B cell (primary cell): ENCODE measurements at regions not wholly inside any gene's neighbourhood (a gene's known extent, or its start where the extent isn't known, plus 50 kb on each side); places are given as distances from the start of the nearest gene placed in this dataset.
"Not testable (repeated sequence)": the region's sequence is repeated elsewhere in the genome, so short reads cannot be mapped to it uniquely, and the experiment has no call there.

Experiments
- ATAC-seq: fragments of 200-7000 bp; cut with Tn5 transposase; one replicate; pipeline ENCODE4 v1.10.0; 2021; ENCODE audit warnings: low read depth, mild to moderate bottlenecking, moderate number of reproducible peaks, moderate library complexity
- CTCF ChIA-PET: fragments of 350-600 bp; sonication (Branson Sonifier 250); formaldehyde crosslinking; loops from one replicate; lab custom pipeline; 2021; ENCODE audit warnings: antibody characterized with exemption, inconsistent platforms; lab: Charles Lee
- POLR2A ChIA-PET: fragments of 350-600 bp; sonication (Branson Sonifier 250); formaldehyde crosslinking; loops from one replicate; lab custom pipeline; 2021; ENCODE audit warnings: antibody characterized with exemption; lab: Charles Lee
- DNase-seq: peaks from one replicate; pipeline ENCODE4 v3.0.0; 2013
- H2AFZ ChIP-seq: 2 replicates; pipeline ENCODE4 v1.6.1; 2012; ENCODE audit warnings: mild to moderate bottlenecking, low read depth, low read length; ENCODE audit not compliant: insufficient read depth, poor library complexity, severe bottlenecking
- H3K27ac ChIP-seq, 2 donors: 1 replicate in 1 of 2; 2 replicates in 1 of 2; pipeline ENCODE4 v1.5.1; 2012 to 2013; ENCODE audit warnings: low read length in 2 of 2, mild to moderate bottlenecking in 2 of 2, moderate library complexity in 1 of 2
- H3K27me3 ChIP-seq, 4 experiments: fragments of 200-600 bp in 1 of 4; sonication (generic) in 1 of 4; replicated peaks in 1 of 4; 1 replicate in 2 of 4; 2 replicates in 2 of 4; pipeline versions ENCODE4 v1.6.1 to v1.7.0; 2013 to 2016; ENCODE audit warnings: low read length in 3 of 4, mild to moderate bottlenecking in 2 of 4, mixed read lengths in 1 of 4, moderate library complexity in 1 of 4; ENCODE audit not compliant: insufficient read depth in 4 of 4, control insufficient read depth in 3 of 4; ENCODE audit errors: control extremely low read depth in 1 of 4
- H3K36me3 ChIP-seq, 2 experiments: replicated peaks in 1 of 2; 1 replicate in 1 of 2; 2 replicates in 1 of 2; pipeline versions ENCODE4 v1.6.1 to v1.7.1; 2013; ENCODE audit warnings: low read length in 1 of 2; ENCODE audit not compliant: insufficient read depth in 2 of 2, control insufficient read depth in 1 of 2; ENCODE audit errors: control extremely low read depth in 1 of 2, extremely low read depth in 1 of 2
- H3K4me1 ChIP-seq, 2 donors: fragments of 200-600 bp in 1 of 2; sonication (generic) in 1 of 2; 1 replicate in 1 of 2; 2 replicates in 1 of 2; pipeline versions ENCODE4 v1.5.1 to v1.6.1; 2013 to 2017; ENCODE audit warnings: low read length in 2 of 2; ENCODE audit not compliant: control insufficient read depth in 2 of 2, insufficient read depth in 2 of 2
- H3K4me2 ChIP-seq: replicated peaks from 2 replicates; pipeline ENCODE3; 2012; ENCODE audit warnings: mild to moderate bottlenecking, low read depth, low read length; ENCODE audit not compliant: poor library complexity, severe bottlenecking
- H3K4me3 ChIP-seq, 5 experiments: fragments of 200-600 bp in 1 of 5; sonication (generic) in 1 of 5; 1 replicate in 3 of 5; 2 replicates in 2 of 5; pipeline versions ENCODE4 v1.5.1 to v1.7.0; 2011 to 2016; ENCODE audit warnings: low read length in 4 of 5, mild to moderate bottlenecking in 4 of 5, low read depth in 2 of 5, control low read depth in 1 of 5, moderate library complexity in 1 of 5; ENCODE audit not compliant: insufficient read depth in 1 of 5; ENCODE audit errors: control extremely low read depth in 1 of 5, extremely low read depth in 1 of 5
- H3K79me2 ChIP-seq: fragments of 200-600 bp; sonication (generic); one replicate; pipeline ENCODE4 v1.6.0; 2016; ENCODE audit warnings: low read length; ENCODE audit not compliant: control insufficient read depth, insufficient read depth
- H3K9ac ChIP-seq: fragments of 200-600 bp; sonication (generic); 2 replicates; pipeline ENCODE4 v1.6.1; 2017; ENCODE audit warnings: mild to moderate bottlenecking, low read length, moderate library complexity
- H3K9me3 ChIP-seq, 3 donors: one replicate each; pipeline versions ENCODE4 v1.6.1 to v1.7.1; 2013; ENCODE audit warnings: low read length in 2 of 3; ENCODE audit not compliant: control insufficient read depth in 2 of 3, insufficient read depth in 1 of 3; ENCODE audit errors: control extremely low read depth in 1 of 3
- H4K20me1 ChIP-seq: 2 replicates; pipeline ENCODE4 v1.6.0; 2012; ENCODE audit warnings: mild to moderate bottlenecking, low read length; ENCODE audit not compliant: insufficient read depth, control insufficient read depth, poor library complexity, severe bottlenecking
- H3K27ac Mint-ChIP-seq: one replicate; pipeline ENCODE4 v1.8.0; 2021; ENCODE audit warnings: mixed read lengths
- H3K27me3 Mint-ChIP-seq: one replicate; pipeline ENCODE4 v1.8.0; 2021; ENCODE audit warnings: mixed read lengths
- H3K4me1 Mint-ChIP-seq: one replicate; pipeline ENCODE4 v1.8.0; 2021; ENCODE audit warnings: mixed read lengths
- H3K4me3 Mint-ChIP-seq: one replicate; pipeline ENCODE4 v1.8.0; 2021; ENCODE audit warnings: mixed read lengths
- H3K9me3 Mint-ChIP-seq: one replicate; pipeline ENCODE4 v1.8.0; 2022; ENCODE audit warnings: mixed read lengths; ENCODE audit not compliant: insufficient read depth
- EZH2 ChIP-seq: IDR thresholded peaks from 2 replicates; pipeline ENCODE4 v1.6.1; 2012; ENCODE audit warnings: borderline replicate concordance, low read depth, mild to moderate bottlenecking, moderate library complexity, low read length; ENCODE audit not compliant: insufficient read depth, poor library complexity, severe bottlenecking
- WGBS: methylation state at CpG from one replicate; pipeline ENCODE4 v1.1.5; 2013; ENCODE audit warnings: missing lambda C conversion rate; ENCODE audit not compliant: insufficient coverage; 5-methylcytosine and 5-hydroxymethylcytosine counted together
- intact Hi-C: fragments of 100-400 bp; cut with micrococcal nuclease; formaldehyde crosslinking; loops from one replicate; pipeline ENCODE4 v1.10.0; 2022
- TF ChIP-seq, protein P1 (sequence below): fragments of 200-600 bp; IDR thresholded peaks from one replicate; pipeline ENCODE4 v1.8.0; 2022; ENCODE audit warnings: antibody characterized with exemption, mild to moderate bottlenecking

GRCh38 chr4:69344786-69345185 lies 64.5 kb downstream of the UGT2B28 start:
- H3K27me3 ChIP-seq, ATAC-seq, H3K36me3 ChIP-seq, H3K4me2 ChIP-seq, H3K27ac ChIP-seq, H3K4me1 ChIP-seq, H3K4me1 Mint-ChIP-seq, intact Hi-C loops, H3K9me3 ChIP-seq, H3K27ac Mint-ChIP-seq, H3K27me3 Mint-ChIP-seq, H3K4me3 Mint-ChIP-seq, DNase-seq, H2AFZ ChIP-seq, H3K9ac ChIP-seq, H3K4me3 ChIP-seq, H3K9me3 Mint-ChIP-seq, H3K79me2 ChIP-seq, H4K20me1 ChIP-seq, POLR2A ChIA-PET: not testable (repeated sequence)
- CTCF ChIA-PET = interaction anchor here (0.6 kb wide), 1 partner anchor 57 kb away, joined by 4 read pairs; no protein-coding TSS in a partner anchor
- no CpG with 5 or more reads among the region's 3 CpGs for WGBS

DNA sequence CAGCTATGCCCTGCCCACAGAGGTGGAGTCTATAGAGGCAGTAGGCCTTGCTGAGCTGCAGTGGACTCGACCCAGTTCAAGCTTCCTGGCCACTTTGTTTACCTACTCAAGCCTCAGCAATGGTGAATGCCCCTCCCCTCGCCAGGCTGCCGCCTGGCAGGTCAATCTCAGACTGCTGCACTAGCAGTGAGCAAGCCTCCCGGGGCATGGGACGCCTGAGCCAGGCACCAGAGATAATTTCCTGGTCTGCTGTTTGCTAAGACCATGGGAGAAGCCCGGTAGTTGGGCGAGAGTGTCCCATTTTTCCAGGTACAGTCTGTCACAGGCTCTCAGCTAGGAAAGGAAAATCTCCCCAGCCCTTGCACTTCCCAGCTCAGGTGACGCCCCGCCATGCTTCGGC lies 68.5 kb downstream of the UGT2B28 start:
- H3K36me3 ChIP-seq, CTCF ChIA-PET, POLR2A ChIA-PET, H3K79me2 ChIP-seq, H3K4me1 Mint-ChIP-seq, H3K4me3 Mint-ChIP-seq, H3K9me3 Mint-ChIP-seq, H3K27me3 ChIP-seq, H3K4me2 ChIP-seq, H3K9me3 ChIP-seq, H3K4me1 ChIP-seq, H3K9ac ChIP-seq, ATAC-seq, H3K27ac ChIP-seq, intact Hi-C loops, H3K4me3 ChIP-seq, H2AFZ ChIP-seq, H3K27ac Mint-ChIP-seq, DNase-seq, H3K27me3 Mint-ChIP-seq, H4K20me1 ChIP-seq: not testable (repeated sequence)
- whole genome bisulfite sequencing = 70% methylated on average over 8 of the region's 10 CpGs

DNA sequence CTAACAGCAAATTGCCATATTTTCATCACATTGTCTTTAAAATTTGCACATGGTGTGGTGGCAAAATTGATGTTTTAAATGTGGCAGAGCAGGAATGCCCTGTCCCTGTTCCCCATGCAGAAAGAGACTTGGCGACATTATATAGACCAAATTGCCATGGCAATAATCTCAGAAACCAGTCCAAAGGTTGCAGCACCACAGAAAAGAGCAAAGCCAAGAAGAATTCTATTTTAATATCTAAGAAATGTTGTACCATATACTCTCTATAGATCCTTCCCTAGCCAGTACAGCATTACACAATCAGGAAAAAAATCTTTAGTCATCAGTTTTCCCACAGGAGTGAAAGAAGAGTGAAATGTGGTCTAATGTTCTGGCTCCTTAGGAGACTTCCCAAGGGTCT lies 80.0 kb downstream of the UGT2B28 start:
- Mint-ChIP-seq H3K27ac (no peak overlapping the region), H3K4me3 (no peak overlapping the region), H3K27me3 (no peaks in the 10 kb centered on the region), H3K9me3 (no peaks in the 10 kb centered on the region), H3K4me1 (no peaks in the 10 kb centered on the region)
- CTCF ChIA-PET = no interaction called here
- Histone ChIP-seq H3K4me3 (no peak overlapping the region), H2AFZ (no peak overlapping the region), H3K9ac (no peak overlapping the region), H3K4me2 (no peak overlapping the region), H3K9me3 (no peaks in the 10 kb centered on the region), H3K27ac (no peak overlapping the region), H3K36me3 (no peaks in the 10 kb centered on the region), H4K20me1 (no peaks in the 10 kb centered on the region), H3K79me2 (no peaks in the 10 kb centered on the region), H3K27me3 (no peaks in the 10 kb centered on the region), H3K4me1 (no peaks in the 10 kb centered on the region)
- ATAC-seq (no peak), DNase-seq (no peak)
- no CpG with 5 or more reads among the region's 1 CpG for WGBS
- intact Hi-C loops = no loop called here
- TF ChIP-seq, protein P1, sequence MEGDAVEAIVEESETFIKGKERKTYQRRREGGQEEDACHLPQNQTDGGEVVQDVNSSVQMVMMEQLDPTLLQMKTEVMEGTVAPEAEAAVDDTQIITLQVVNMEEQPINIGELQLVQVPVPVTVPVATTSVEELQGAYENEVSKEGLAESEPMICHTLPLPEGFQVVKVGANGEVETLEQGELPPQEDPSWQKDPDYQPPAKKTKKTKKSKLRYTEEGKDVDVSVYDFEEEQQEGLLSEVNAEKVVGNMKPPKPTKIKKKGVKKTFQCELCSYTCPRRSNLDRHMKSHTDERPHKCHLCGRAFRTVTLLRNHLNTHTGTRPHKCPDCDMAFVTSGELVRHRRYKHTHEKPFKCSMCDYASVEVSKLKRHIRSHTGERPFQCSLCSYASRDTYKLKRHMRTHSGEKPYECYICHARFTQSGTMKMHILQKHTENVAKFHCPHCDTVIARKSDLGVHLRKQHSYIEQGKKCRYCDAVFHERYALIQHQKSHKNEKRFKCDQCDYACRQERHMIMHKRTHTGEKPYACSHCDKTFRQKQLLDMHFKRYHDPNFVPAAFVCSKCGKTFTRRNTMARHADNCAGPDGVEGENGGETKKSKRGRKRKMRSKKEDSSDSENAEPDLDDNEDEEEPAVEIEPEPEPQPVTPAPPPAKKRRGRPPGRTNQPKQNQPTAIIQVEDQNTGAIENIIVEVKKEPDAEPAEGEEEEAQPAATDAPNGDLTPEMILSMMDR = no peak
- no peak for TF ChIP-seq EZH2
- POLR2A ChIA-PET = no interaction called here
